Sigmoid colon (tissue), 4 donors: ENCODE measurements at regions not wholly inside any gene's neighbourhood (a gene's known extent, or its start where the extent isn't known, plus 50 kb on each side); places are given as distances from the start of the nearest gene placed in this dataset.

Experiments
- CTCF ChIP-seq, 4 experiments: fragments of 450-650 bp in 3 of 4; fragments of 200-600 bp in 1 of 4; IDR thresholded peaks; one replicate each; pipeline ENCODE4 v1.5.1; 2016 to 2019; ENCODE audit warnings: antibody characterized with exemption in 4 of 4, mild to moderate bottlenecking in 3 of 4, moderate library complexity in 2 of 4
- POLR2A ChIP-seq, 2 donors: fragments of 450-650 bp; IDR thresholded peaks; one replicate each; pipeline ENCODE4 v1.6.1; 2016; ENCODE audit warnings: antibody characterized with exemption in 2 of 2, mild to moderate bottlenecking in 2 of 2, moderate library complexity in 2 of 2
- POLR2AphosphoS5 ChIP-seq, 4 donors: sonication (generic); formaldehyde crosslinking; IDR thresholded peaks; one replicate each; pipeline ENCODE4 v1.6.1; 2017; ENCODE audit warnings: antibody characterized with exemption in 4 of 4

GRCh38 chr5:155381654-155382053 is 368.1 kb downstream of the KIF4B start:
- TF ChIP-seq CTCF (IDR thresholded peaks at IDR 0.05) (no peak), POLR2AphosphoS5 (IDR thresholded peaks at IDR 0.05) (no peak), POLR2A (IDR thresholded peaks at IDR 0.05) (no peak)
